ENCODE measurements at regions not wholly inside any gene's neighbourhood (a gene's known extent, or its start where the extent isn't known, plus 50 kb on each side); places are given as distances from the start of the nearest gene placed in this dataset.

GRCh38 chr22:34769361-34769760 is 296.6 kb upstream of the ISX start:
- DNase-seq (ENCODE audit: low read depth, low spot score) (no peak), ATAC-seq (no peak)
- Histone ChIP-seq H2AFZ (ENCODE audit: low read depth, low read length, poor library complexity, severe bottlenecking) (no peak overlapping the region), H3K4me3 (replicated peaks in 1 of 2; ENCODE audit: low read depth in 1 of 2, low read length in 2 of 2) (no peak overlapping the region), H3K9me3 (ENCODE audit: control insufficient read depth in 1 of 2, insufficient read depth in 1 of 2, low read depth in 1 of 2, low read length in 2 of 2) (peaks cover 0 to 4% of the 10 kb centered on the region in 2 experiments; a peak in 2 of 4 replicates), H3K27ac (ENCODE audit: low read depth, low read length) (no peak overlapping the region), H3K9ac (ENCODE audit: low read length) (no peak overlapping the region), H3K36me3 (ENCODE audit: control insufficient read depth in 1 of 2, insufficient read depth in 2 of 2, low read length in 2 of 2) (no peaks in the 10 kb centered on the region), H3K27me3 (ENCODE audit: insufficient read depth, low read length) (no peaks in the 10 kb centered on the region), H3K4me1 (ENCODE audit: control insufficient read depth in 1 of 2, insufficient read depth in 2 of 2, low read length in 2 of 2) (no peaks in the 10 kb centered on the region), H3K79me2 (ENCODE audit: insufficient read depth, low read length) (no peaks in the 10 kb centered on the region), H4K20me1 (ENCODE audit: insufficient read depth) (no peaks in the 10 kb centered on the region), H3K4me2 (ENCODE audit: low read length) (no peak overlapping the region), H3K9me2 (ENCODE audit: insufficient read depth) (no peaks in the 10 kb centered on the region)
- intact Hi-C loops (cut with micrococcal nuclease), result no loop called here
- ChIA-PET CTCF (no interaction called here), RAD21 (ENCODE audit: low non-redundant PET in 1 of 2, low total read pairs in 2 of 2, uncharacterized antibody in 2 of 2, unreplicated experiment in 2 of 2) (no interaction called here), POLR2A (no interaction called here)
- TF ChIP-seq MAX (IDR thresholded peaks at IDR 0.05), result no peak
- TF ChIP-seq CEBPB (IDR thresholded peaks at IDR 0.05; ENCODE audit: low read depth), result no peak
- no peak for TF ChIP-seq CBX3 (IDR thresholded peaks at IDR 0.05; ENCODE audit: low read depth)
- no peak for TF ChIP-seq EZH2 (IDR thresholded peaks at IDR 0.05)
- TF ChIP-seq ZFX (IDR thresholded peaks at IDR 0.05), result no peak
- no peak for TF ChIP-seq POLR2AphosphoS5 (IDR thresholded peaks at IDR 0.05; ENCODE audit: low read depth, low read length)
- TF ChIP-seq FOSL1 (IDR thresholded peaks at IDR 0.05; ENCODE audit: low read depth), result no peak
- no peak for TF ChIP-seq ATF3 (IDR thresholded peaks at IDR 0.05)
- TF ChIP-seq EZH2phosphoT487 (IDR thresholded peaks at IDR 0.05; ENCODE audit: borderline replicate concordance), result no peak
- TF ChIP-seq SRF (IDR thresholded peaks at IDR 0.05; ENCODE audit: low read depth), result no peak
- TF ChIP-seq CTCF (IDR thresholded peaks at IDR 0.05 in 2 of 3, conservative IDR thresholded peaks at IDR 0.05 in 1 of 3; ENCODE audit: borderline replicate concordance in 1 of 3, insufficient read depth in 1 of 3, low read depth in 2 of 3, low read length in 2 of 3), result no peak
- BruUV-seq (replicated peaks), result no TSS peak
